Ishikawa (cell line): ENCODE measurements at regions not wholly inside any gene's neighbourhood (a gene's known extent, or its start where the extent isn't known, plus 50 kb on each side); places are given as distances from the start of the nearest gene placed in this dataset.

Experiments used
- RAD21 ChIP-seq: IDR thresholded peaks from 2 replicates; pipeline ENCODE4 v1.6.1; 2012; ENCODE audit warnings: low read depth
- TF ChIP-seq, protein P1 (sequence below): IDR thresholded peaks from 2 replicates; pipeline ENCODE4 v1.6.1; 2012

- no peak for TF ChIP-seq RAD21
- TF ChIP-seq, protein P1, sequence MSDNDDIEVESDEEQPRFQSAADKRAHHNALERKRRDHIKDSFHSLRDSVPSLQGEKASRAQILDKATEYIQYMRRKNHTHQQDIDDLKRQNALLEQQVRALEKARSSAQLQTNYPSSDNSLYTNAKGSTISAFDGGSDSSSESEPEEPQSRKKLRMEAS, result no peak
Measured at GRCh38 chr6:154565331-154565730, 54.8 kb upstream of the CNKSR3 start.
